HS-5 (cell line): ENCODE measurements at regions not wholly inside any gene's neighbourhood (a gene's known extent, or its start where the extent isn't known, plus 50 kb on each side); places are given as distances from the start of the nearest gene placed in this dataset.
"Not testable (repeated sequence)": the region's sequence is repeated elsewhere in the genome, so short reads cannot be mapped to it uniquely, and the experiment has no call there.

Experiments
- DNase-seq: peaks from one replicate; pipeline ENCODE4 v3.0.0-alpha.2; 2012; ENCODE audit warnings: low read depth

DNA sequence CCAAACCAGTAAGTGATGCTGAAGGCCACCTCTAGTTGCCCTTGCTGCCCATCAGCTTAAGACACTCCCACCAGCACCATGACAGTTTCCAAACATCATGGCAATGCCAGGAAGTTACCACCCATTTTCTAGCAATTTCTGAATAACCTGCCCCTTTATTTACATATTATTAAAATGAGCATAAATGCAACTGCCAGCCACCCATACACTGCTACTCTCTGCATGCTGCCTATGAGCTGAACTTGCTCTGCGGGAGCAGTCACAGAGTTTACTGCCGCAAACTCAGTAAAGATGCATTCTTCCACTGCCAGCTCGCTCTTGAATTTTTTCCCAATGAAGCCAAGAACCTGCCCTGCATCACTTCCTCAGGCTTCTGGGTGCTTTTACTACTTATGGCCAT lies 212.6 kb downstream of the SH2D4B start:
- DNase-seq, result no peak

DNA sequence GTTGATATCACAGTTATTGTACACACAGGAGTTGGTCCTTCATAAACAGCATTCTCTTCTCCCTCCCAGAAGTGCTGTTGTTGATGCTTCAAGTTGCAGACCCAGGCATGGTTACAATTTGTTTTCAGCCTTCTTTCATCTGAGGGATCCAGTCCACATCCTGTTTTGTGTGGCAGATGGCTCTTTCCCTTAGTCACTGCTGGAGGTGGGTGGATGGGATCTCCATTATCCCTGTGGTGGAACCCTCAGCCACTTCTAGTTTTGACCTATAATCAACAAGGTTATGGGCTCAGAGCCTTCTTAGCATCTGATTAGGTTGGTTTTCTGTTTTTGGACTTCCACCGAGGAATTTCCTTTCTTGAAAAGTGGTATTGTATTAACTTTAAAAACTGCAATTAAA lies 214.2 kb downstream of the SH2D4B start:
- no peak for DNase-seq

DNA sequence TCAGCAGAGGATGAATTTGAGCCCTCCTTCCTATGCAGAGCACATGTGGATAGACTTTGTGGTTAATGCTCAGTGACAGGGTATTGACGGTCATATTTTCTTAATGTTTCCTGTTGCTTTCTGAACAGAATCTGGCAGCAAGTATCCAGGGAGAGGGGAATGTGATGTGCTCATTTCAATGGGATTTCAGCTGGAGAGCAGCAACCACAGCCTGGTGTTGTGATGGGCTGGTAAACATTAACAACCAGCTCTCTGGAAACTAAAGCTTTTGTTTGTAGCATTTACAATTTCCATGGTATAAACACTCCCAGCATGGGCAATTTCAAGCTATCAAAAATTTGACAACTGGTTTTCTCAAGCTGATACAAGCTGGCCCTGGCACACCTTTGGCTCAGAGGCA lies 215.9 kb downstream of the SH2D4B start:
- DNase-seq, result no peak

DNA sequence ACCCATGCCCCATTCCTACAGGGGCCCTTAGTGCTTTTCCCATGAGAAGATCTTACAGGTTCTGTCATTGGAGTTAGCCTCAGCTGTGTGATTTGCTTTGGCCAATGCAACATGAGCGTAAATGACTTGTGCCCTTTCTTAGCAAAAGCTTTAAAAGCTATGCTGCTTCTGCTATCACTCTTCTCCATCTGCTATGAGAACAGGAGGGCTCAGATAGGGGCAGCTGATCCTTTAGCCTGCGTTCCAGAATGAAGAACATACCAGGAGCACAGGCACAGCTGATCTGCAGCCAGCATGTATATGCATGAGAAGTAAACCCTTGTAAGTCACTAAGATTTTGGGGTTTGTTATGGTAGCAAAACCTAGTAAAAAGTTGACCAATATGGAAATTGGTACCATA lies 218.2 kb downstream of the SH2D4B start:
- DNase-seq, result no peak

DNA sequence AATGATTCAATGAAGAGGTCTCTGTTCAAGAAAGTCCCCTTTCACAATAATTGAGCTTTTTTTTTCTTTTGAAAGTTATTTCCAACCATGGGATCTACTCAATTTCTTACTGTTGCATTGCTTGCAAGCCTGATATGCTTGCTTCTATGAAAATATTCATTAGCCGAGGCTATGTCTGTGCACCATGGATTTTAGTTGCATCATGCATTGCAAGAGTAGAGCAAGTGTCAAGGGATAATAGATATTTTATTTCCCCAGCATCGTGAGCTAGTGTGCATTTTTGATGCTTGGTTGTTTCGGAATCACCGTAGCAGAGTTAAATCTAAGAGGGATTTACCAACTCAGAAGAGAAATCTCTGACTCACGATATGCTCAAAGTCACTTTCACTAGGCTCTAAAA lies 222.0 kb downstream of the SH2D4B start:
- DNase-seq, result no peak

DNA sequence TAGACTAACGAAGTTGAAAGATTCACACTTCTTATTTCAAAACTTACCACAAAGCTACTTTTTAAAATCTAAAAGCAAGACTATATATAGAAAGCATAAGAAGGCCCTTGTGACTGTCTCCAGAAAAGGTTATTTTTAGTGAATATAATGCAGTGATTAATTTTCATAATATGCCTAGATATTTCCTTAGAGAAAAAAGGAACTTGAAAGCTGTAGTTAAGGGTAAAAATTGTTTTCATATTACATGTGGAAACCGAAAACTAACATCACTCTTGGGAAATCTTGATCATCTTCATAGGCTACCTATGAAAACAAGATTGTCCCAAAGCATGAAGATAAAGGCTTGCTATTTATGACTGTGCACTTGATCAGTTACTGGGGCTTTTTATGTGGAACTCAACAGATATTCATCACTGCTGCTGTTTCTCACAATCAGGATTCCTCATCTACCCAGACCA lies 223.2 kb downstream of the SH2D4B start:
- DNase-seq, result no peak

DNA sequence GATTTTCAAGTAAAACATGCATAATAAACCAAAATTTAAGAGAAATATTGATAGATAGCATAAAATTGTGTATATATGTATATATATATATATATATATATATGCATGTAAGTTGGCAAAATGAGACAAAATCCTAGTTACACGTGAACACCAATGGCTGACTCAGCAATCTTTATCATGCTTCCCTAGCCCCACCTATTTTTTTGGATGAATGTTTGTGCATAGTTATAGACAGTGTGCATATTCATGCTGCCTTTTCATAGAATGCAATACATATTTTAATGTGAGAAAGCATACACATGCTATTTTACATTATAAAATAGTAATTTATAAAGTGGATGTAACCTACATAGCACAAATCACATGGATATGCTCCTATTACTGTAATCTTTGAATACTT lies 230.3 kb downstream of the SH2D4B start:
- no peak for DNase-seq

DNA sequence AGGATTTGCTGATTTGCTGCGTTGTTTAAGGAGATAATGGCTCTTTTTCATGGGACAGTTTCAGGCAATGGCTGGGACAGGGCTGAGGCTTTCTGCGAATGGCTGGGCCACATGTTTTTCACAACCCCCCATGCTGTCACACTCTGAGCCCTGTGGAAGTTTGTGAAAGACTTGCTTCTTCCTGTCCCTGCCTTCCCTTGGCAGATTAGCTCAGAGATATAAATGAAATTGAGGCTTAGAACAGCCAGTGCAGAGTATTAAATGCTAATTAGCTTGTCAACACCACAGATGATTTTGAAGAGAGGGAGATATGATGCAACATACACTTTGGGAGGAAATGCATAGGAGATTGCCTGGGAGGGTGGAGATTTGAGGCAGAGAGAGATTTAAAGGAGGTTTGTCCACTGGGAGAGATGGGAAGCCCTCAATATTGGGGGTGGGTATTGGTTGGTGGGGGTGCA lies 232.0 kb downstream of the SH2D4B start:
- no peak for DNase-seq

DNA sequence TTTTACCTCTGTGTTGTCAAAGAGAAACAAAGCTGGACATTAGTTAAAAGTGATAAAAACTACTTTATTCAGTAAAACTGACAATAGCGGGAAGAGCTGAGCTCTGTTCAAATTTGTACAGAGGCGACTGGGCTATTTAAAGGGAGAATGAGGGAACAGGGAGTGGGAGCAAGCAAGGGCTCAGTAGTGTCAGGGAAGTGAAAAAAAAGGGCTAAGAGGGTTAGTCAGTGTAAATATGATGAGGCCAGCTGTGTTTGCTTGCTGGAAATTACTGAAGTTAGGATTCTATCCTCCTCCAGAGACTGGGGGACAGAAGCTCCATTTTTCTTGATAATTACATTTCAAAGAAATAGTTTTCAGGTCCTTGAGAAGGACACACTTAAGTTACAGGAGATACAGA lies 232.5 kb downstream of the SH2D4B start:
- DNase-seq, result no peak

DNA sequence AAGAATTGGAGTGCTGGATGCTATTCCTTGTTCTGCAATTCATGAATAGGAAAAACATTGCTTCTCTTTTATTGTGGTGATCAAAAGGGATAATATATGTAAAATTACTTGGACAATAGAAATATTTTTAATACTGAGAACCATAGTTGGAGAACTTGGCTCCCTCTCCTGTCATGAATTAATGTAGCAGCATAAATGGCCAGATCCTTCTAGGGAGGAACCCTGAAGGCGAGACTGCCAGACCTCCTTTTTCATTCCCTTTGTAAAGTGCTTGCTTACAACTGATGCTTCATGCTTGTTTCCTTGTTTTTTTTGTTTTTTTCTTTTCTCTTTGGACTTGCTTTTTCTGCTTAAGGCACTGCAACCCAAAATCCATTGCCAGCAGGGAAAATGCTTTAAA lies 233.6 kb downstream of the SH2D4B start:
- no peak for DNase-seq

DNA sequence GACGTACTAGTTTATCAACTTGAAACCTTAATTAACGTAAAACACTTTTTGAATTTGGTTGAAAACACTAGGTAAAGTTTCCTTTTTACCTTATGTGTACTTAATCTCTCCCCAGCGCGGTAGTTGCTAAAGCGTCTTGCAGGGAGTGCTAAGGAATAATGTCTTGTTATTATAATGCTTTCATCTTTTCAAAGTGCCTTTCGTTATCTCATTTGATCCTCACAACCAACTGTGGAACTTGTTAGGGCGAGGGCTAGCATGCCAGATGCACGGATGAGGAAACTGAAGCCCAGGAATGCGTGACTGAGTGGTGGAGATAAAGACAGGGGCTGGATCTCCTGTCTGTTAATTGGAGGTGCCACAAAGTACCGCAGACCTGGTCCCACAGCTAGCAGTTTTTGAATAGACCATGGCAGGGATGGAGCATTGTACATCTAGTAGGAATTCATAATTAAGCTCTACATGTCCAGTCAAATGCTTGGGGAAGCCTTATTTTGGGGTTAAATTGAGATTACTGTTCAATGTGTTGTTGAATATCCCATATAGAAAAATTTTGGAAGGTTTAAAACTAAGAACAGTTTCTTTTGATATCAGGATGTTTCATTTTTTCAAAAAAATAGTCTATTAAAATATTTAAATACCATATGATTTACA lies 234.3 kb downstream of the SH2D4B start:
- DNase-seq, result no peak

DNA sequence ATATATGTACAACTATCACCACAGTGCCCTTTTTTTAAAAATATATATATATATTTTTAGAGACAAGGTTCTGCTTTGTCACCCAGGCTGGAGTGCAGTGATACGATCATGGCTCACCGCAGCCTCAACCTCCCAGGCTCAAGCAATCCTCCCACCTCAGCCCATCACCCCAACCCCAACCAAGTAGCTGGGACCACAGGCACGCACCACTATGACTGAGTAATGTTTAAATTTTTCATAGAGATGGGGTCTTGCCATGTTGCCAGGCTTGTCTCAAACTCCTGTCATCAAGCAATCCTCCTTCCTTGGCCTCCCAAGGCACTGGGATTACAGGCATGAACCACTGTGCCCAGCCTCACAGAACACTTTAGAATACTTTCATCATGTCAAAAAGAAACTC lies 234.9 kb downstream of the SH2D4B start:
- DNase-seq, result no peak

DNA sequence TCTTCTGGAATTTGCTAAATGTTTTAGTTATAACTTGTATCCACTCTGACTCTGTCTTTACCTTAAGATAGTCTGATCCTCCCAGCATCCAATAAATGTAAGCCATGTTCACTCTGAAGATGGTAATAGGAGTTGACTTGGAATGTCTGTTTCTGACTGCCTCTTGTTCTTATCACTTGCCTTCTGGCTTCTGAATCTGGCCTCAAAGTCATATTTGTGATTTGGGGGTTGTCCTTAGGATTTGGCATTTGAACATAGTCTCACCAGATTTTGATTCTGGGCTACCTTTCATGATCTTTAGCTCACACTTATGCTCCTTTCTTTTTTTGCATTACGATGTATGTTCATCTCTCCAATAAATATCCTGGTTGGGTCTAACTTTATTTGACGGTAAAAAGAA lies 247.0 kb downstream of the SH2D4B start:
- no peak for DNase-seq

DNA sequence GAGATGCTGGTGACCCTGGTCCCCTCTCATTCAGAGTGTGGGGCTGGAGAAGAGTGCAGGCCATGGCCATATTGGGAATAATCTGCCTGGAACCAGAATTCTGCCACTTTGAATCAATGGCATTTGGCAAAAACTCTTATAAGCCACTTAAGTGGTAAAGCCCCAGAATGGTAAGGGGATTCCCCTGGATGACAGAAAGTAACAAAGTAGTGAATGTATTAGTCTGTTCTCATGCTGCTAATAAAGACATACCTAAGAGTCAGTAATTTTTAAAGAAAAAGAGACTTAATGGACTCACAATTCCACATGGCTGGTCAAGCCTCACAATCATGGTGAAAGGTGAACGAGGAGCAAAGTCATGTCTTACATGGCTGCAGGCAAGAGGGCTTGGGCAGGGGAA lies 248.6 kb downstream of the SH2D4B start:
- DNase-seq, result no peak

DNA sequence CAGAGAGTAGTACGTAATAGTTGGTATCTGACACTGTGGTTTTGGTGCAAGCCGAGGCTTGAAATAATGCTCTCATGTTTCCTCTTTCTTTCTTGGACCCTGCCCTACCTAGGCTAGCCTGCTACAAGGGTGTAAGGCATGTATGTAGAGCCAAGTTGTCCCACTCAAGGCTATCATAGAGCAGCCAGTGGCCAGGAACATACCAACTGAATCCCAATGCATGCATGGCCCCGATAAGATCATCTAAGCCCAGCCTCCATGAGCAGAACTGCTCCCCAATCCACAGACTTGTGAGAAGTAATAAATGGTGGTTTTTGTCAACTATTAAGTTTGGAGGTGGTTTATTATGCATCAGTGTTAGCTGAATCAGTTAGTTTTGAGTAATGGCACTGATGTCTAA lies 250.2 kb downstream of the SH2D4B start:
- no peak for DNase-seq

DNA sequence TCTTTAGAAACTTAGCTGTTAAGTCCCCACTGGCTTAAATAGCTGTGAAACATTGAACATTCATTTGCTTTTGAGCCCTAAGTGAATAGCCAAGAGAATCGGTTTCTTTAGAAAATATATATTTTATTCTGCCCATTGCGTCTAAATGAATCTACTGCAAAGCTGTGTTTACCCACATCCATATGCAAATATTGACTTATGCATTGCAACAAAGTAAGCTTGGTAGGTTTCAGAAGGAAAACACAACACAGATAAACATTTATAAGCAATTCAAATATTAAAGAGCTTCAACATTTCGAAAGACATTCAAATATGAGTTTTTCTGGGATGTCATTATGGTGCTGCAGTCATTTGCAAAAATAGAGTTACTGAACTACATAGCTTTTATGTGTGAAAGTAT lies 257.3 kb downstream of the SH2D4B start:
- DNase-seq, result no peak

DNA sequence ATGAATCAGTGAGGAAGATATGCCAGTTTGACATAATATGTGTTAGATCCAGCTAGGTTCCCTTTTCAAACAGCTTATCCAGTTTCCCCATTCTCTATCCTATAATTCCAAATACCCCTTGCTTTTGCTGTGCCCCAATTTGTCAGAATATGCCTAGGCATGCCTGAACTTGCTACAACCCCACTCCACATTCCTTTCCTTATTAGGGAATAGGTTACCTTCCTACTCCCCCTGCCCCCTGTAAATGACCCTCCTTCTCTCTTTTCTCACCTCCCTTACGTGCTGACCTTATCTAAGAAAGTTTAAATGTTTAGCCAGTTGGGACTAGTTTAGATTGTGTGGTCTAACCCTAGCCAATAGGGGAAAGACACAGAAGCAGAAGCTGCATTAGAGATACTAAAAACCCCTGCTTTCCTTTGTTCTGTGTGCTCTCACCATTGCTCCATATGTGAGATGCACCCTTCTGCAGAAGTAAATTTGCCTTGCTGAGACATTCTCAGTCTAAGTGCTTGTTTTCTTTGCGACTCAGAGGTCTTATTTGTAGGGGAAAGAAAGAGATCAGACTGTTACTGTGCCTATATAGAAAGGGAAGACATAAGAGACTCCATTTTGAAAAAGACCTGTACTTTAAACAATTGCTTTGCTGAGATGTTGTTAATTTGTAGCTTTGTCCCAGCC lies 267.8 kb downstream of the SH2D4B start:
- no peak for DNase-seq

DNA sequence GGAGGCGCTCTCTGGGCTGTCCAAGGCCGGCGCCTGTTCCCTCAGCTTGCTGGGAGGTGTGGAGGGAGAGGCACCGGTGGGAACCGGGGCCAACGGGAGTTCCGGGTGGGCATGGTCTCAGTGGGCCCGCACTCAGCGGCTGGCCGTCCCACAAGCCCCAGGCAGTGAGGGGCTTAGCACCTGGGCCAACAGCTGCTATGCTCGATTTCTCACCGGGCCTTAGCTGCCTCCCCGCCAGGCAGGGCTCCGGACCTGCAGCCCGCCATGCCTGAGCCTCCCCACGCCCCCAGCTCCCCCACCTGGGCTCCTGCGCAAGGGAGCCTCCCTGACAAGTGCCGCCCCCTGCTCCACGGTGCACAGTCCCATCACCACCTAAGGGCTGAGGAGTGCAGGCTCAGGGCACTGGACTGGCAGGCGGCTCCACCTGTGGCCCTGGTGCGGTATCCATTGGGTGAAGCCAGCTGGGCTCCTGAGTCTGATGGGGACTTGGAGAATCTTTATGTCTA lies 276.5 kb downstream of the SH2D4B start:
- no peak for DNase-seq

DNA sequence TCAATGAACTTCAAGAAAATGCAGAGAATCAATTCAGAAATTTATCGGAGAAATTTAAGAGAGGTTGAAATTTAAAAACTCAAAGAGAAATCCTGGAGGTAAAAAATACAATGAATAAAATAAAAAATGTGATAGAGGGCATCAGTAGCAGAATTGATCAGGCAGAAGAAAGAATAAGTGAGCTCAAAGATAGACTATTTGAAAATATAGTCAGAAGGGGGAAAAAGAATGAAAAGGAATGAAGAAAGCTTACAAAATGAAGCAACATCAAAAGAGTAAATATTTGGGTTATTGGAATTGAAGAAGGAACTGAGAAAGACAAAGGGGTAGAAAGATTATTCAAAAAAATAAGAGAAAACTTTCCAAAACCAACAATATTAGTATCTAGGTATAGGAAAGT lies 291.4 kb downstream of the SH2D4B start:
- DNase-seq, result no peak

DNA sequence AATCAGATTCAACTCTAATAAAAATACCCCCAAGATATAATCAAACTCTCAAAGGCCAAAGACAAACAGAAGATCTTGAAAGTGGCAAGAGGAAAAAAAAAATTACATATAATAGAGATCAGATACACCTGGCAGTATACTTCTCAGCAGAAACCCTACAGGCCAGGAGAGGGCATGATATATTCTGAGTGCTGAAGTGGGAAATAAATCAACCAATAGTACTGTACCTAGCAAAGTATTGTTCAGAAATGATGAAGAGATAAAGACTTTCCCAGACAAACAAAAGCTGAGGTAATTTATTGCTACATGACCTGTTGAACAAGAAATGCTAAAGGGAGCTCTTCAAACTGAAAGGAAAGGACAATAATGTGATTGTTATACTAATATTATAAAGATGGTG lies 291.9 kb downstream of the SH2D4B start:
- DNase-seq, result no peak

DNA sequence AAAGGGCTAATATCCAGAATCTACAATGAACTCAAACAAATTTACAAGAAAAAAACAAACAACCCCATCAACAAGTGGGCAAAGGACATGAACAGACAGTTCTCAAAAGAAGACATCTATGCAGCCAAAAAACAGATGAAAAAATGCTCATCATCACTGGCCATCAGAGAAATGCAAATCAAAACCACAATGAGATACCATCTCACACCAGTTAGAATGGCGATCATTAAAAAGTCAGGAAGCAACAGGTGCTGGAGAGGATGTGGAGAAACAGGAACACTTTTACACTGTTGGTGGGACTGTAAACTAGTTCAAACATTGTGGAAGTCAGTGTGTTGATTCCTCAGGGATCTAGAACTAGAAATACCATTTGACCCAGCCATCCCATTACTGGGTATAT lies 295.0 kb downstream of the SH2D4B start:
- DNase-seq, result not testable (repeated sequence)

DNA sequence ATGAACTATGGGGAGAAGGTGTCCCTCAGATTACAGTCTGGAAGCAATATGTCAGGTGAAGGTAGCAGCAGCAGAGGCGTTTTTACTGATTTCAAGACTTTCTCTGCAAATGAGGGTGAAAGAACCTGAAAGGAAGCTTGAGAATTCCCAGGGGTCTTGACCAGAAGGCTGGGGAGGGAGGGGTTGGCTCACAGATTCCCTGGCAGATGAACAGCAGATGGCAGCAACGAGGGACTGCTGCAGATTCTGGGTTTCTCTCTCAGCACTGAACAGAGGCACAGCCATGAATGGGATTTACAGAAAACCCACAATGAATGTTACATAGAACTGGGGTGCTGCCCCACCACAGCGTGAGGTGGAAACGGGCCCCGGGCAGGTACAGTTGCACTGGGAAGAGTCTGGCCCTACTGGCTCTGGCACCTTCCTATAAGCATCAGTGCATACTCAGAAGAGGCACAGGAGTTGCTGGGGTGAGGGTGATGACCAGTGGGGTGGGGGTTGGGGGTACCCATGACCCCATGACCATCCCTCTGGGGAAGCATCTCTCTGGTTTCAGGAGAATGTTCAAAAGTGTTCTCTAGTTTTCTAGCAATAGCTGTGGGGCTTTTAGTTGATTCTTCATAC lies 317.8 kb downstream of the SH2D4B start:
- DNase-seq, result no peak

DNA sequence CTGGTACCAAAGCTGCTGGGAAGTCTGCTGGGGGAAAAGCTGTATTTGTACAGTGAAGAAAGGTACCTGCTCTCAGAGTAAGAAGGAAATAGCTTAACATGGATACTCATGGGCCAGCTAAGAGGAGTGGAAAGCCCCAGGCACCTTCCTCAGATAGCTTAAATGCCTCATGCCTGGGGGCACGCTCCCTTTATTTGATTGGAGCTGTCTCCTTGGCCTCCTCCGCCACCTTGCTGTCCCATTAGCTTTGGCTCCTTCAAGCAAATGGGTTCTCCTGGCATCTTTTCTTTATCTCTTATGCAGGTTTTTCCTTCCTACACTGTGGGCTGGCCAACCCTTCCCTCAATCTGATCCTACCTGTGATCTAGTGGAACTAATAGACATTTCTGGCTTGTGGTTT lies 318.5 kb downstream of the SH2D4B start:
- no peak for DNase-seq
